Muscle of back (tissue), 3 donors: ENCODE measurements at regions not wholly inside any gene's neighbourhood (a gene's known extent, or its start where the extent isn't known, plus 50 kb on each side); places are given as distances from the start of the nearest gene placed in this dataset.
A peak's percentile ranks its signal among the peaks of the same experiment; 100 is the strongest.

Experiments
- DNase-seq, 3 donors: peaks; one replicate each; pipeline versions ENCODE4 v3.0.0 to v3.0.0-alpha.2; 2013

DNA sequence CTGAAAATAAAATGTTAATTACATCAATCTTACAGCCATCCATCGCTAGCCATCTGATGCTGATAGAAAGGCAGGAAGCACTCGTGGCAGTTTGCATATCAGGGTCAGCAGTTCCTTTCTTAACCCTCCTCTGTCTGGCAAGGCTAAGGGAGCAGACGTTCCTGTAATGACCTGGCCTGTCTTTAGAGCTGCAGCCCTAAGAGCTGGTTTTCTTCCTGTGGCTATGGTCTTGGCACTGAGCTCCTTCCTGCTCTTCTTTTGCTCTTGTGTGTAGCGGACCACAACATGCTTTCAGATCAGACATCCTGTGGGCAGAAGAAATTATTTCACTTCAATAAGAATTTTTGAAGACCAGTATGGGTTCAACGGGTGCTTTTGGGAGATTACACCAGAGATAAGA is 170.4 kb downstream of the DAD1 start:
- DNase-seq = no peak

DNA sequence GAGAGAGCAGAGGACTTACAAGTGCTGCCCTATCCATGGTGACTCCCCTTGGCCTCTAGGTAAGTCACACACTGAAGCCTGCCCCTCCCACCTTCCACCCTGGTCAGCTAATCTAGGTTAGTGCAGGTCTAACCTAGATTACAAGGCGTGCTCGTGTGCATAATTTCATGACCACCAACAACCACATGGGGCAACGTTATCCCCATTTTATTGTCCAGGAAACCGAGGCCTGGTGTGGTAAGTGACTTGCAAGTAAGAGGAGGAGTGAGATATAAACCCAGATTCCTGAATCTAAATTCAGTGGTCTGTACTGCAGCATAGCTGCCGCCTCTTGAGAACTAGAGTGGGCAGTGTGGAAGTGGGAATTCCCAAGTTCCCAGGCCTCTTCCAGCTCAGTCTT is 171.1 kb downstream of the DAD1 start:
- no peak for DNase-seq

DNA sequence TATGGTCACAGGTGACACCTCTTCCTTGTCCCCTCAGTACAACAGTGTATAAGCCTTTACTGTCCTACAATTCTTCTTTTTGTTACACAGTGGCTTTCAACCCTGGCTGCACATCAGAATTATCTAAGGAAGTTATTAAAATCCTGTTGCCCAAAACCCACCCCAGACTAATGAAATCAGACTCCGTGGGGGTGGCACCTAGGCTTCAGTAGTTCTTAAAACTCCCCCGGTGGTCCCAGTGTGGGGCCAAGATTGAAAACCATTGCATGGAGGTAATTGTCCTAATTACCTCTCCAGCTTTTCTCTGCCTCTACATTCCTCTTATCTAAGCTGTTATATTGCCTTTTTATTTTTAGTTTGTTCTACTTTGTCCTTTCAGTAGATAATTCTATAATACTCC is 172.8 kb downstream of the DAD1 start:
- DNase-seq = no peak

- DNase-seq = no peak
Observed at GRCh38 chr14:22415605-22415959, 173.4 kb downstream of the DAD1 start.

DNA sequence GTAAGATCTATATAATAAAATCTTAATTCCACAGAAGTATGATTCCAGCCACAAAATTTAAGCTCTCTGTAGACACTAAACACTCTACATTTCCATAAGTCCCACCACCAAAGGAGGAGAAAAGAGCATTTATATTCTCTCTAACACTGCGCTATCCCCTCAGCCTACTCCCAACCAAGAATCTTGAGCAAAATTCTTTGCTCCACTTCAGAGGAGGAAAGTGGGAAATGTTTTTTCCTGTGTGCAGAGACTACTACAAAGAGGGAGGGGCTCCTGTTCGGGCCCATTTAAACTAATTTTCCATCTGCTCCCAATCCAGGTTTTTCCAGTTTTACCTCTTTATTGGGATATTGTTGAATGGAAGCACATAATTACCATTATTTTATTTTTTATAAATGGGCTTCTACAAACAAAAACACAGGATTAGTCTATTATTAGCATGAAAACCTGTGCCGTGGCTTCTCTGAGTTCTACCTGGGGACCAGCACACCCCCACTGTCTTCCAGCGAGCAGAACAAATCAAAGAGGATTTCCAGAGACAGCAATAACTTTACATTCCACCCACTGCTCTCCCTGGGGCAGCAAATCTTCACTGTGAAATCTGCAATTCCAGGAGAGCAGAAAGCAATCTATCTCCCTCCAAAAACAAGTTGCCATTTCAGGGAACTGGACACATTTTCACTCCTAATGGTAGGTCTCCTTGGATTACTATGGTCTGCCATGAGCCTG is 174.0 kb downstream of the DAD1 start:
- DNase-seq = peak in 1 of 3 donors; percentile 19

GRCh38 chr14:22412926-22413411 is 176.1 kb downstream of the DAD1 start:
- peak; percentile 30 to 87 (median 50) for DNase-seq

DNA sequence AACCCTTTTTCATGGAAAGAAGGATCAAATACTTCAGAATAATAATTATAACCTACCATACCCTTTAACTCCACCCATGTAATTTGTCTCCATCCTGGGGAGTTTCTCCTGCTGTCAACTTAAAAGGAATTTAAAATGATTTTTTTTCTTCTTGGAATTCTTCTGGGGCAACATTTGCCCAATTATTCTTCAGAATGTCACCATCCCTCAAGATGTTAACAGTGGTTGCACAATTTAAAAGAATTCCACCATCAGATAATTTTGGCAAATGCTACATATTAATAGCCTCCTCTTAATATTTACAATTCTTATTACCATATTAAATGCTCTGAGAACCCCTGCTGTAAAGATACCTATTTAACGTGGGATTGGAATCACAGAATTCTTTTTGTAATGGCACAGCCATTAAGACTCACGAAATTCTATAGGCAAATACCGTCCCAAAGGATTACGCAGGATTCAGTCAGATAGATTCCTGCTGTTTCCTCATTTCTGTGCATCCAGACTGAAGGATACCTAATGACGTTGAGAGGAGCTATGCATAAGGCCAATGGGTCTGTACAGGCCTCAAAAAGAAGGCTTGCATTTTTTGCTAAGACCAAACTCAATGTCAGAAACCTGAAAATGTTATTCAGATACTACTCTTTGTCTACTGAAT is 177.5 kb downstream of the DAD1 start:
- DNase-seq = no peak

GRCh38 chr14:22410497-22410896 is 178.5 kb downstream of the DAD1 start:
- no peak for DNase-seq

DNA sequence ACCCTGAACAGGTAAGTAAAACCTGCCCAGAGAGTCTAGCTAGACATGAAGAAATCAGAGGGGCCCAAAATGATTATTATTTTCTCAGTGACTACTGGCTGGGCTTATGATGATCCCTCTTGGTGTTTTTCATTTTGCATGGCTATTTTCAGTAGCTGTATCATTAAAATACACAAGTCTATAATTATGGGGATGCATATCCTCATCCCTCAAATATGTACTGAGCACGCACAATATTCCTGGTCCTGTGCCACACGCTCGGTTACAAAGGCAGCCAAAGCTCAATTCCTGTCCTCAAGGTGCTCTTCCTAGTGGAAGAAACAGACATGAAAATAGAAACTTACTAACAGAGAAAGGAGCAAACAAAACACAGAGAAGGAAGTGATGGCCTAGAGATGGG is 180.0 kb downstream of the DAD1 start:
- DNase-seq = no peak

- no peak for DNase-seq
Observed at GRCh38 chr14:22408547-22408946, 180.5 kb downstream of the DAD1 start.

GRCh38 chr14:22407033-22407432 is 182.0 kb downstream of the DAD1 start:
- DNase-seq = no peak

- DNase-seq = no peak
Observed at GRCh38 chr14:22405201-22405600, 183.8 kb downstream of the DAD1 start.

DNA sequence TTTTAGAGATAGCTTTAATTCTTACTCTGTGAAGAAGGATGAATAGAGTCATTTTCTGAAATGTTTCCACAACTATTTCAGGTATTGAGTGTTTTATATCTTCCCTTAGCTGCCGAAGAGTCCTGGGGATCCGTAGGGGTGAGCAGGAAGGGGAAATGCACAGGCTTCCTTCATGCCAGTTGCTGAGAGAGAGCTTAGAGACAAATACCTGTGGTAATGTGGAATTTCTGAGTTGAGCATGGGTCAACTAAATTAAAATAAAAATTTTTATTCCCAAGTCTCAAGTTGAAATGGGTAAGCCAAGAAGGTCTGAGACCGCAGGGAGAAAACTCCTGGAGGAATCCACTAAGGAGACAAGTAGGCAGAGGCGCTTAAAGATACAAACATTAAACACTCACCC is 185.7 kb downstream of the DAD1 start:
- no peak for DNase-seq

GRCh38 chr14:22400655-22401259 is 188.3 kb downstream of the DAD1 start:
- DNase-seq = peak in 1 of 3 donors; percentile 56

DNA sequence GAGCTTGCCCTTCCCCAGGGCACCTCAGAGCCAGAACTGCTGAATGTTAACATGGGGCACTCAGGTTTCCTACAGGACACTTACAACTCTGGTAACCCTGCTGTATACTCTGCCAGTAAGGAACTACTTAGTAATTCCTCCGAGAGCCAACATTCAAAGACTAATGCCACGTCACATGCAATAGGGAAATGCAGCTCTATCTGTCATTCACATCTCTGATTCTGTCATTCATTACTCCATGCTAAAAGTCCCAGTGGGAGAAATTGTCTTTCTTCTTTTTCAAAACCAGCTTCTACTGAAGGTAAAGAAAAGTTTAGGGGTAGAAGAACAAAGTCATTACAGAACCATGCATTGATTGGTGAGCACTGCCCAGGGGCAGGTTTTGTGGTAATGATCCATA is 189.2 kb downstream of the DAD1 start:
- DNase-seq = no peak

- DNase-seq = no peak
Observed at GRCh38 chr14:22397221-22397737, 191.7 kb downstream of the DAD1 start.

DNA sequence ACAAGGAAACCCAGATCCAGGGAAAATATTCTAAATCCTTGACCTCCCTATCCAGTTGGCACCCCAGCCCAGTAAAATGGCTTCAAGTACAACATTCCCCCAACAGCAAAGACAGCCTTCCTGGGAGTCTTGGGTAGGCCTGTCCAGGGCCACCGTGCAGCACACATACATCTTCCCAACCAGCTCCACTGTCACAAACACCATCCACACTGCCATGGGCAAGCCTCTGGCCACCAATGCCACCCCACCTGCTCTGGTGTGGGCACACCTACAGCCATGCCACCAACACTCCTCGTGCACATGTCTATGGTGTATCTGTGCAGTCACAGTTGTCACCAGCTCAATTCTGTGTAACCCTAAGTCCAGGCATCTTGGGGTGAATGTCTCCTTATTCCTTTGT is 193.2 kb downstream of the DAD1 start:
- no peak for DNase-seq

GRCh38 chr14:22394616-22395015 is 194.4 kb downstream of the DAD1 start:
- DNase-seq = no peak

DNA sequence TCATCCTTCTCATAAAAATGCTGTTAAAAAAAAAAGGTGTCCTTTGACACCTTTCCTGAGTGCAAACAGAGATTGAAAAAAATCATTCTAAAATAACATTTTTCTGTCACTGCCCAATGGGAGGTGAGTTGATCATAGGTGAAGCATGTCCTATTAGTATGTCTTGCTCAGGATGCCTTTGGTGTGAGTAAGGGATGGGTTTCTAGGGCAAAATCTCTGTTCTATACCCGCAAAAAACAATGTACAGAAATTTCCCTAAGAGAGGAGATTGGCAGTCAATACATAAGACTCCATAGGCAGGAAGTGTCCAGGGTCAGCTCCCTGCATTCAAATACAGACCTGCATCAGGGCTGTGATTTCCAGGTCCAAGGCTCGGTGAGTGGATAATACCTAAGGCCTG is 195.2 kb downstream of the DAD1 start:
- DNase-seq = no peak

DNA sequence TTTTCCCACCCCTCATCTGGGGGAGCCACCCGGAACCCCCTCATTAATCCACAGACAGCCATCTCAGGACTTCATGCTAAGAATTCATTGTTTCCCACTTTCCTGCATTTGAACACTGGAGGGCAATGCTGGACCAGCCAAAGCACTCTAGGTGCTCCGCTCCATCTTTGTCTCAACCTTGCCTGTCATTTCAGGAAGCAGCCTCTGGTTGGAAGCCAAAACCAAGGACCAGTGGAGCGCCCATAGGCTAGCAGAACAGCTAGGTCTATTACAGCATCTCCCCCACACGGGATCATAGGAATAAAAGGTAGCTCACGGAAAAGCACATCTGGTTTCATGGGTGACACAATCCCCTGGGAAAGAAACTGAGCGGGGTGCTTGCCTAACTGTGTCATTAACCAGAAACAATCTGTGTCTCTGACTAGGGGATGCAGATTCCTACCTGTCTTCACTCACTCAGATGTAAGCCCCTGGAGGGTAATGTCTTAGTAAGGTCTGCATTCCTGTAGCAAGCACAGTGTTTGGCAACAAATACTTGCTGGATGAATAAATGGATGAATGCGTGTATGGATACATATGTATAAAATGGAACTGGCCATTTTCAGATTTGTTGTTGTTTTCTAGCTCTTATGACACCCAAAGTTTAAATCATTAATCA is 197.0 kb downstream of the DAD1 start:
- DNase-seq = peak; percentile 41 to 77 (median 45)

- no peak for DNase-seq
Observed at GRCh38 chr14:22390824-22391461, 198.1 kb downstream of the DAD1 start.

DNA sequence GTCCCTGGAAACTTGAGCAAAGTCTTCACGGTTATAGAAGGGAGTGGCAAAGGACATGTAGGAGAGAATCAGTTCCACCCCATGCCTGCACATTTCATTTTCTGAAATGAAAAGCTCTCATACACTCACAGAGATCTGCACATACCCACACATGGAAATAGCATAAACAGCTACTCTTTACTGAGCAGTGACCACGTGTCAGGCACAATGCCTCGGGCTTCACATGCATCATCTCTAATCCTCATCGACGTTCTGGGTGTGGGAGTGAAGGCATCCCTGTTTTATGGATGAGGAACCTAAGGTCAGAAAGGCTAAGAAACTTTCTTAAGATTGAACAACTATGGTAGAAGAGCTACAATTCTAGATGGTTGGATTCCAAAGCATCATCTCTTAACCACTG is 198.8 kb downstream of the DAD1 start:
- DNase-seq = no peak
